Ovary (tissue), 7 donors: ENCODE measurements at regions not wholly inside any gene's neighbourhood (a gene's known extent, or its start where the extent isn't known, plus 50 kb on each side); places are given as distances from the start of the nearest gene placed in this dataset.

ENCODE experiments used
- DNase-seq, 5 donors: peaks; one replicate each; pipeline ENCODE4 v3.0.0-alpha.2; 2019 to 2020
- H3K27ac ChIP-seq, 2 donors: fragments of 200-600 bp; one replicate each; pipeline versions ENCODE4 v1.5.1 to v1.8.0; 2019 to 2022
- H3K27me3 ChIP-seq: fragments of 200-600 bp; one replicate; pipeline ENCODE4 v1.8.0; 2022
- H3K36me3 ChIP-seq: fragments of 200-600 bp; sonication (generic); one replicate; pipeline ENCODE4 v1.5.1; 2019
- H3K4me1 ChIP-seq: one replicate; pipeline ENCODE4 v1.8.1; 2013; ENCODE audit warnings: mild to moderate bottlenecking, moderate library complexity; ENCODE audit not compliant: insufficient read depth
- H3K4me3 ChIP-seq: fragments of 200-600 bp; sonication (generic); one replicate; pipeline ENCODE4 v1.5.1; 2017
- H3K9me3 ChIP-seq, 2 donors: fragments of 200-600 bp in 1 of 2; sonication (generic) in 1 of 2; one replicate each; pipeline versions ENCODE4 v1.5.1 to v1.8.1; 2013 to 2019; ENCODE audit warnings: mild to moderate bottlenecking in 1 of 2, moderate library complexity in 1 of 2
- CTCF ChIP-seq, 3 donors: fragments of 450-650 bp in 2 of 3; fragments of 200-600 bp in 1 of 3; IDR thresholded peaks; one replicate each; pipeline versions ENCODE4 v1.5.1 to v1.8.0; 2016 to 2022; ENCODE audit warnings: antibody characterized with exemption in 3 of 3, mild to moderate bottlenecking in 1 of 3
- EP300 ChIP-seq: sonication (generic); formaldehyde crosslinking; IDR thresholded peaks from one replicate; pipeline ENCODE4 v1.6.1; 2017; ENCODE audit warnings: antibody characterized with exemption
- POLR2A ChIP-seq: fragments of 450-650 bp; IDR thresholded peaks from one replicate; pipeline ENCODE4 v1.6.1; 2017; ENCODE audit warnings: antibody characterized with exemption, mild to moderate bottlenecking, moderate library complexity
- WGBS, 3 donors: extraction: QIAGEN DNeasy Blood & Tissue Kit in 1 of 3; methylation state at CpG; one replicate each; pipeline versions ENCODE4 v1.1.5 to v1.1.7; 2013 to 2017; 5-methylcytosine and 5-hydroxymethylcytosine counted together
- intact Hi-C, 4 donors: fragments of 100-400 bp; cut with DNase I; formaldehyde crosslinking; loops; one replicate each; pipeline versions ENCODE4 v1.11.0 to v1.15.1; 2022 to 2023
- donor health status: DM: no; HTN: no; CAD: no; lungs with moderate emphysema.
- donor health status: DM: no; HTN: no; CAD: no.
- donor health status: Bipolar disorder and iron deficiency.
- donor health status: DM: no; HTN: no; CAD: no.
- donor health status: DM: yes; HTN: yes; CAD: no.

DNA sequence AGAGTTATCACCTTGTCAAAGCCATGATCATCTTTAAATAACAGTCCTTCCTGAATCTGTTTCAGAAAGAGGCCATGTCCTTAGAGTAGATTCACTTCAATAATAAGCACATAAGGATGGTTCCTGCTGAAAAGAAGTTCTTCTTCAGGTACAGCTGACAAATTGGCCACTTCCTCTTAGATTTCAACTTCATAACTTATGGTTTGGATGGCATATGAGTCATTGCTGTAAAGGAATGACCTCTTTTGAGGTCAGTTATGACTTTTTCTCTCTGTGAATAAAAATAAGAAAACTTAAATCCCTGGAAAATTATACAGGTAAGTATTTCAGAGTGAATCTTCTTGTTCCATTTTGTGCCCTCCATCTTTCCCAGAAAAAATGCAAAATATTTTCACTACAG, 555.3 kb upstream of the ZNF462 start:
- TF ChIP-seq CTCF (IDR thresholded peaks at IDR 0.05) (no peak), POLR2A (no peak), EP300 (no peak)
- Histone ChIP-seq H3K4me1 (no peaks in the 10 kb centered on the region), H3K36me3 (no peaks in the 10 kb centered on the region), H3K9me3 (no peaks in the 10 kb centered on the region), H3K27me3 (no peaks in the 10 kb centered on the region), H3K4me3 (no peak overlapping the region), H3K27ac (no peak overlapping the region)
- DNase-seq = no peak
- intact Hi-C loops = no loop called here

DNA sequence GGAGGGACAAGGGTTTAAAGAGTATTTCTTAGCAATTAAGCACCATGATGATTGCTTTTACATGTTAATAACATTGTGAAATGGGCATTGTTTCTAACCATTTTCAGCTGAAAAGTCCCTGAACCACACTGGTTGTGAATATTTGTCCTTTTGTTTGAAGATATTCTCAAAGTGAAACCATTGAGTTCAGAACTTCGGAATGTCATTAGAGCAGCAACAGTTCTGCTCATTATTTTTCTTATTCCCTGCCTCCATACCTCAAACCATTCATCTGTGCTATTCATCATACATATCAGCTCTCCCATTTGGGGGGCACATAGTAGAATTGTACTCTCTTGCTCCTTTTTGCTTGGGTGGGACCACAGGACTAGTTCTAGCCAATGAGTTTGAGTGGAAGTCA, 553.0 kb upstream of the ZNF462 start:
- no peak for DNase-seq
- 86 to 90% (median 88%) methylated on average over 1 of the region's 1 CpG for WGBS, 3 donors
- H3K36me3 ChIP-seq = no peaks in the 10 kb centered on the region
- no peak overlapping the region for H3K4me3 ChIP-seq
- no peaks in the 10 kb centered on the region for H3K4me1 ChIP-seq
- no peaks in the 10 kb centered on the region for H3K9me3 ChIP-seq
- H3K27me3 ChIP-seq = no peaks in the 10 kb centered on the region
- no peak overlapping the region for H3K27ac ChIP-seq
- TF ChIP-seq POLR2A = no peak
- no peak for TF ChIP-seq CTCF (IDR thresholded peaks at IDR 0.05)
- TF ChIP-seq EP300 = no peak
- intact Hi-C loops = no loop called here

DNA sequence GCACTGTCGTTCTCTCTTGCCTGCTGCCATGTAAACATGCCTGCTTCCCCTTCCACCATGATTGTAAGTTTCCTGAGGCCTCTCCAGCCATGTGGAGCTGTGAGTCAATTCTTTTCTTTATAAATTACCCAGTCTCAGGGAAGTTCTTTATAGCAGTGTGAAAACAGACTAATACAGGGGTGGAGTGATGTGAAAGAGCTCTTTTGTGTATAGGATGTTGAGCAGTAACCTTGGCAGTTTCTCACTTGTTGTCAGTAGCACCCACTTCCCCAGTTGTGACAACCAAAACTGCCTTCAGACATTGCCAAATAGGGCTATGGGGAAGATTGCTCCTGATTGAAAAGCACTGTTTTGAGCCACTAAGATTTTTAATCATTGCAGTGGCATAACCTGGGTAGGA, 552.2 kb upstream of the ZNF462 start:
- H3K9me3 ChIP-seq = no peaks in the 10 kb centered on the region
- 80 to 86% (median 81%) methylated on average over 1 of the region's 1 CpG for WGBS, 3 donors
- H3K36me3 ChIP-seq = no peaks in the 10 kb centered on the region
- no peak for DNase-seq
- TF ChIP-seq EP300 (no peak), CTCF (IDR thresholded peaks at IDR 0.05) (no peak), POLR2A (no peak)
- no peak overlapping the region for H3K27ac ChIP-seq
- H3K27me3 ChIP-seq = no peaks in the 10 kb centered on the region
- H3K4me1 ChIP-seq = no peaks in the 10 kb centered on the region
- intact Hi-C loops = no loop called here
- no peak overlapping the region for H3K4me3 ChIP-seq

DNA sequence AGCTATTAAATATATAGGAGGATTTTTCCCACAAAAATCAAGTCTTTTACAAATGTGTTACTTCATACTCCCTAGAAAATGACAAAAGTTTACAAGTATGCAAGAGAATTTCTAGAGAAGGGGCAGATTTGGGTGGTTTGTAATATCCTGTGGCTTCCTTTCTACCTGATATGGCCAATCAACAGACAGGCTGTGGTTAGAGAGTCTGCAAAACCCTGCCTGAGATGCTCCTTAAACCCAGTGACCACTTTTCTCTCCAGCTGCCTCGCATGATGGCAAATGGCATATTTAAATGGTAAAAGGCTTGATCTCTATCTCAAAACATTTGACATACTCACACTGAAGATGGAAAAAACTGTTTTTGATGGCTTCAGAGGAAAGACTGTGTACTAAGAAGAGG, 550.1 kb upstream of the ZNF462 start:
- 90 to 98% (median 94%) methylated on average over 1 of the region's 1 CpG for WGBS, 3 donors
- no peak overlapping the region for H3K27ac ChIP-seq
- no peaks in the 10 kb centered on the region for H3K4me1 ChIP-seq
- TF ChIP-seq CTCF (IDR thresholded peaks at IDR 0.05) (no peak), POLR2A (no peak), EP300 (no peak)
- no peaks in the 10 kb centered on the region for H3K27me3 ChIP-seq
- H3K9me3 ChIP-seq = no peaks in the 10 kb centered on the region
- no peak overlapping the region for H3K4me3 ChIP-seq
- H3K36me3 ChIP-seq = no peaks in the 10 kb centered on the region
- no peak for DNase-seq
- intact Hi-C loops = no loop called here

DNA sequence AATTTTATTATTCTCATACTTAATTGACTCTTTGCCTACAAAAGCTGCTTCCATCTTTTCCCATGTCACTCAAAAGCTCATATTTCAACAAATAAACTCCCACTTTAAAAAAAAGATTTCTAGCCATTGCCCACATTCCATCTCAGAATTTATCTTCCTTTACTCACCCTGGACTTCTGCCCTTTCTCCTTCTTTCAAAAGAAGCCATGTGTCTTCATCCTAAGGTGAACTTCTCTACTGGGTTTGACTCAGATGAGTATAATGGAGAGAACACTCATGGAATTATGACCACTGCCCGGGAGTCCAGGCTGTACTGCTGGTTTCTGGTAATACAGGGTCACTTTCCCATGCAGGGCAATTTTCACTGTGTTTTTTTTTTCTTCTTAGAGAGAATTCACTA, 548.5 kb upstream of the ZNF462 start:
- H3K27ac ChIP-seq = no peak overlapping the region

More for the DNA sequence above, 548.5 kb upstream of the ZNF462 start:
- no peaks in the 10 kb centered on the region for H3K9me3 ChIP-seq
- TF ChIP-seq EP300 (no peak), CTCF (IDR thresholded peaks at IDR 0.05) (no peak), POLR2A (no peak)
- no peak overlapping the region for H3K4me3 ChIP-seq
- DNase-seq = no peak
- no peaks in the 10 kb centered on the region for H3K4me1 ChIP-seq
- no peaks in the 10 kb centered on the region for H3K36me3 ChIP-seq
- 91 to 97% (median 96%) methylated on average over 1 of the region's 1 CpG for WGBS, 3 donors
- no peaks in the 10 kb centered on the region for H3K27me3 ChIP-seq
- intact Hi-C loops = no loop called here
